ENCODE measurements at regions not wholly inside any gene's neighbourhood (a gene's known extent, or its start where the extent isn't known, plus 50 kb on each side); places are given as distances from the start of the nearest gene placed in this dataset.
"Not testable (repeated sequence)": the region's sequence is repeated elsewhere in the genome, so short reads cannot be mapped to it uniquely, and the experiment has no call there.

DNA sequence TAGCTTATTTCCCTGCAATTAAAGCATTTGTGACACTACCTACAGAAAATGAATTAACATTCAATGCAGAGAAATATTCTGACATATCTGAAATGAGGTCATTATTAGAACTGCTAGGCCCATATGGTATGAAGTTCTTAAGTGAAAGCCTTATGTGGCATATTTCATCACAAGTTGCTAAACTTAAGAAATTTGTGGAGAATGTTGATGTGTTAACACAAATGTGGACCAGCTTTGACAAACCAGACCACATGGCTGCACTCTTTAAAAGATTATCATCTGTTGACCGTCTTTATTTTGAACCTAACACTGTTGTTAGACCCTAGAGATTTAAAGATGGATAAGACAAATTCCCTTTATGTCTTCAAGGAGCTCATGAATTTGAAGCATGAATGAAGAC lies 1024.1 kb downstream of the RPA4 start:
- Histone ChIP-seq H3K9me3 (ENCODE audit: control insufficient read depth in 2 of 2, low read length in 2 of 2) (no peaks in the 10 kb centered on the region), H3K27me3 (ENCODE audit: control insufficient read depth, insufficient read depth, low read length) (no peaks in the 10 kb centered on the region), H3K36me3 (ENCODE audit: control insufficient read depth, insufficient read depth, low read length) (no peaks in the 10 kb centered on the region), H3K27ac (ENCODE audit: insufficient read depth, low read length, poor library complexity, severe bottlenecking) (no peak overlapping the region), H3K4me3 (ENCODE audit: low read depth, low read length) (no peak overlapping the region), H3K4me1 (ENCODE audit: control insufficient read depth, insufficient read depth, low read length, poor library complexity, severe bottlenecking) (no peaks in the 10 kb centered on the region)
- H3K27ac Mint-ChIP-seq = no peak overlapping the region
- H3K4me3 Mint-ChIP-seq = no peak overlapping the region
- H3K27me3 Mint-ChIP-seq = no peaks in the 10 kb centered on the region
- no peak for DNase-seq
- peaks cover 0 to 4% (median 1%) of the 10 kb centered on the region in 7 donors for H3K9me3 Mint-ChIP-seq
- no peaks in the 10 kb centered on the region for H3K36me3 Mint-ChIP-seq
- ATAC-seq (ENCODE audit: low read depth in 2 of 2) = no peak
- H3K4me1 Mint-ChIP-seq = peaks cover 0 to 3% (median 0%) of the 10 kb centered on the region in 4 donors

DNA sequence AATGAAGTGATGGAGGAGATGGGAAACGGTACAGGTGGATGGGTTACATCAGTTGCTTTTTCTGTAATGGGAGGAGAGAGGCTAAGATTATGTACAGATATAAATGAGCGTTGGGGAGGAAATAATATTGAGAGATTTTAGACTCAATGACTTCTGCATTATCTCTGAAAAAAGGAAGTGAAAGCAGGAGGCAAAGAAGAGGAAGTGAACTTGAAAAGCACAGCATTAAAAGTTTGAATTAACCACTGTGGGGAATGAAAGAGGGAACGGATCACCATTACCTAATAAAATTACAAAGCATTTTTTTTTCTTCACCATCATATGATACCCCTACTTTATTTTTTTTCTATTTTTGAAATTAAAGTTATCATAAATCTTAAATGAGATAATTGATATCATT lies 1025.5 kb downstream of the RPA4 start:
- Histone ChIP-seq H3K27ac (ENCODE audit: insufficient read depth, low read length, poor library complexity, severe bottlenecking) (no peak overlapping the region), H3K4me3 (ENCODE audit: low read depth, low read length) (no peak overlapping the region), H3K36me3 (ENCODE audit: control insufficient read depth, insufficient read depth, low read length) (no peaks in the 10 kb centered on the region), H3K4me1 (ENCODE audit: control insufficient read depth, insufficient read depth, low read length, poor library complexity, severe bottlenecking) (no peaks in the 10 kb centered on the region), H3K27me3 (ENCODE audit: control insufficient read depth, insufficient read depth, low read length) (no peaks in the 10 kb centered on the region), H3K9me3 (ENCODE audit: control insufficient read depth in 2 of 2, low read length in 2 of 2) (no peaks in the 10 kb centered on the region)
- Mint-ChIP-seq H3K36me3 (no peaks in the 10 kb centered on the region), H3K4me3 (no peak overlapping the region), H3K9me3 (peaks cover 0 to 7% (median 1%) of the 10 kb centered on the region in 7 donors), H3K27ac (no peak overlapping the region), H3K27me3 (no peaks in the 10 kb centered on the region), H3K4me1 (peaks cover 0 to 3% (median 0%) of the 10 kb centered on the region in 4 donors)
- ATAC-seq (ENCODE audit: low read depth in 2 of 2) (no peak), DNase-seq (no peak)

DNA sequence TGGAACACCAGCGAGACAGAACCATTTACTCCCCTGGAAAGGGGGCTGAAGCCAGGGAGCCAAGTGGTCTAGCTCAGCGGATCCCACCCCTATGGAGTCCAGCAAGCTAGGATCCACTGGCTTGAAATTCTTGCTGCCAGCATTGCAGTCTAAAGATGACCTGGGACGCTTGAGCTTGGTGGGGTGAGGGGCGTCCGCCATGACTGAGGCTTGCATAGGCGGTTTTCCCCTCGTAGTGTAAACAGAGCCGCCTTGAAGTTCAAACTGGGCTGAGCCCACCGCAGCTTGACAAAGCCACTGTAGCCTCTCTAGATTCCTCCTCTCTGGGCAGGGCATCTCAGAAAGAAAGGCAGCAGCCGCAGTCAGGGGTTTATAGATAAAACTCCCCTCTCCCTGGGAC lies 1031.7 kb downstream of the RPA4 start:
- not testable (repeated sequence) for ATAC-seq (ENCODE audit: low read depth in 2 of 2)

DNA sequence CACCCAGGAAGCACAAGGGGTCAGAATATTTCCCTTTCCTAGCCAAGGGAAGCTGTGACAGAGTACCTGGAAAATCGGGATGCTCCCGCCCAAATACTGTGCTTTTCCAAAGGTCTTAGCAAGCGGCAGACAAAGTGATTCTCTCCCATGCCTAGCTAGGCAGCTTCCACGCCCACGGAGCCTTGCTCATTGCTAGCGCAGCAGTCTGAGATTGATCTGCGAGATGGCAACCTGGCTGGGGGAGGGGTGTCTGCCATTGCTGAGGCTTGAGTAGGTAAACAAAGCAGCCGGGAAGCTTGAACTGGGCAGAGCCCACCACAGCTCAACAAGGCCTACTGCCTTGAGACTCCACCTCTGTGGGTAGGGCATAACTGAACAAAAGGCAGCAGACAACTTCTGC lies 1037.5 kb downstream of the RPA4 start:
- DNase-seq; H3K36me3 Mint-ChIP-seq; H3K27me3 ChIP-seq (ENCODE audit: control insufficient read depth, insufficient read depth, low read length); H3K27ac ChIP-seq (ENCODE audit: insufficient read depth, low read length, poor library complexity, severe bottlenecking); H3K27ac Mint-ChIP-seq; H3K27me3 Mint-ChIP-seq; H3K4me3 ChIP-seq (ENCODE audit: low read depth, low read length); H3K4me1 Mint-ChIP-seq; ATAC-seq (ENCODE audit: low read depth in 2 of 2); H3K9me3 ChIP-seq (ENCODE audit: control insufficient read depth in 2 of 2, low read length in 2 of 2); H3K4me3 Mint-ChIP-seq; H3K36me3 ChIP-seq (ENCODE audit: control insufficient read depth, insufficient read depth, low read length); H3K4me1 ChIP-seq (ENCODE audit: control insufficient read depth, insufficient read depth, low read length, poor library complexity, severe bottlenecking): not testable (repeated sequence)
- peaks cover 0 to 11% (median 4%) of the 10 kb centered on the region in 7 donors for H3K9me3 Mint-ChIP-seq

More for the DNA sequence above, 1031.7 kb downstream of the RPA4 start:
- H3K27me3 Mint-ChIP-seq; H3K4me3 Mint-ChIP-seq; H3K4me1 ChIP-seq (ENCODE audit: control insufficient read depth, insufficient read depth, low read length, poor library complexity, severe bottlenecking); H3K4me1 Mint-ChIP-seq; H3K27me3 ChIP-seq (ENCODE audit: control insufficient read depth, insufficient read depth, low read length); H3K4me3 ChIP-seq (ENCODE audit: low read depth, low read length); H3K9me3 ChIP-seq (ENCODE audit: control insufficient read depth in 2 of 2, low read length in 2 of 2); DNase-seq; H3K9me3 Mint-ChIP-seq; H3K27ac Mint-ChIP-seq; H3K27ac ChIP-seq (ENCODE audit: insufficient read depth, low read length, poor library complexity, severe bottlenecking); H3K36me3 Mint-ChIP-seq; H3K36me3 ChIP-seq (ENCODE audit: control insufficient read depth, insufficient read depth, low read length): not testable (repeated sequence)

DNA sequence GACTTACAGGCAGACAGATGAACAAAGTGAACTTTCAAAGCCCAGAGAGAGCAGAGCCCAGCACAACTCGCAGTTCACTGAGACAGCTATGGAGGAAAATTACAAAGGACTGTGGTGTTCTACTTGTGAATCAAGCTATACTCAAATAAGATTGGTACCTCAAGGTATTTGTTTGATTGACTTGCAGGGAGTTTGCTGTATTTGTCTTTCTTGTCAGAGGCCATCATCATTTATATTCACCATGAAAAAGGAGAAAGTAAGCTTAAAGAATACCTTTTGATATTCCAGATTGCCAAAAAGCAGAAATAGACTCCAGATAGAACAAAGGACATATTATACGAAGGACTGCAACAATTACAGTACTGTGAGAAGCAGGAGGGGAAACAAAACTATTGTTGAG lies 1047.9 kb downstream of the RPA4 start:
- Histone ChIP-seq H3K4me1 (ENCODE audit: control insufficient read depth, insufficient read depth, low read length, poor library complexity, severe bottlenecking) (no peaks in the 10 kb centered on the region), H3K9me3 (ENCODE audit: control insufficient read depth in 2 of 2, low read length in 2 of 2) (no peaks in the 10 kb centered on the region), H3K27me3 (ENCODE audit: control insufficient read depth, insufficient read depth, low read length) (no peaks in the 10 kb centered on the region), H3K36me3 (ENCODE audit: control insufficient read depth, insufficient read depth, low read length) (no peaks in the 10 kb centered on the region), H3K4me3 (ENCODE audit: low read depth, low read length) (no peak overlapping the region), H3K27ac (ENCODE audit: insufficient read depth, low read length, poor library complexity, severe bottlenecking) (no peak overlapping the region)
- Mint-ChIP-seq H3K9me3 (peaks cover 0 to 6% (median 0%) of the 10 kb centered on the region in 7 donors), H3K4me3 (no peak overlapping the region), H3K36me3 (no peaks in the 10 kb centered on the region), H3K27me3 (no peaks in the 10 kb centered on the region), H3K27ac (no peak overlapping the region), H3K4me1 (no peaks in the 10 kb centered on the region)
- ATAC-seq (ENCODE audit: low read depth in 2 of 2) = no peak
- no peak for DNase-seq

DNA sequence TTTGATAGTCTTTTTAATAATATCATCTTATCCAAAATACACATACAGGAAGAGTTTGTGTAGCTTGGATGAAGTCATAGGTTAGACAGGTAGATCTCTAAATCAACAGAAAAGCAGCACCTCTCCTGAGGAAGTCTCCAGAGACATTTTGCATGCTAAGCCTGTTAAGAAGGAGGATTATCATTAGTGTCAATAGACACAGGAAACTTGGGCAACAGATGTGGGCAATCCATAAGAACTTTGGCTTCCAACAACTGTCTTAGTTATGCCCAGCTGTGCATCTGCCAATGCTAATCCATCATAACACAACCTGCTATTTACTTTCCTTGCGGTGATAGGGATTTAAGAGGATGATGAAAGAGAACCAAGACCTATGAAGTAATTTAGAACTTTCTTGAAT lies 1052.6 kb downstream of the RPA4 start:
- H3K4me3 Mint-ChIP-seq = no peak overlapping the region

DNA sequence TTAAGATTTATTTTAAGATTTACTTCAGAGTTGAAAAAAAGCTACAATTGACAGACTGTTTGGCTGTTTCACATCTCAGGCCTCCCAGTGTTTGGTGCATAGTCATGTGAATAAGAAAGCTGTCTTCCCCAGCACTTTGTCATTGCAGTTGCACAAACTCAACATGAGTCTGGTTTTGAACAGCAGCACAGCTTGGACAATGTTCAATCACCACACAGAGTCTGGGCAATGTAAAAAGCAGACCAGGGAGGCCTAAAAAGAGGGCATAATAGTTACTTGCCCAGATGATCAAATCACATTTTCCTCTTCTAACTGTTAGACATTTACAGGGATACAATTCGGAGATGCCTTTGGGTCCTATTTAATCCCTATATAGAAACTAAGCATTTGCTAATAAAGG lies 1055.0 kb downstream of the RPA4 start:
- Mint-ChIP-seq H3K4me1 (no peaks in the 10 kb centered on the region), H3K27me3 (no peaks in the 10 kb centered on the region), H3K27ac (no peak overlapping the region)

More for the DNA sequence above, 1052.6 kb downstream of the RPA4 start:
- Mint-ChIP-seq H3K4me1 (no peaks in the 10 kb centered on the region), H3K27ac (no peak overlapping the region), H3K27me3 (no peaks in the 10 kb centered on the region), H3K36me3 (no peaks in the 10 kb centered on the region), H3K9me3 (no peaks in the 10 kb centered on the region)
- no peaks in the 10 kb centered on the region for H3K27me3 ChIP-seq (ENCODE audit: control insufficient read depth, insufficient read depth, low read length)
- H3K9me3 ChIP-seq (ENCODE audit: control insufficient read depth in 2 of 2, low read length in 2 of 2) = no peaks in the 10 kb centered on the region
- no peaks in the 10 kb centered on the region for H3K4me1 ChIP-seq (ENCODE audit: control insufficient read depth, insufficient read depth, low read length, poor library complexity, severe bottlenecking)
- DNase-seq (no peak), ATAC-seq (ENCODE audit: low read depth in 2 of 2) (no peak)
- H3K4me3 ChIP-seq (ENCODE audit: low read depth, low read length) = no peak overlapping the region
- no peaks in the 10 kb centered on the region for H3K36me3 ChIP-seq (ENCODE audit: control insufficient read depth, insufficient read depth, low read length)
- H3K27ac ChIP-seq (ENCODE audit: insufficient read depth, low read length, poor library complexity, severe bottlenecking) = no peak overlapping the region

DNA sequence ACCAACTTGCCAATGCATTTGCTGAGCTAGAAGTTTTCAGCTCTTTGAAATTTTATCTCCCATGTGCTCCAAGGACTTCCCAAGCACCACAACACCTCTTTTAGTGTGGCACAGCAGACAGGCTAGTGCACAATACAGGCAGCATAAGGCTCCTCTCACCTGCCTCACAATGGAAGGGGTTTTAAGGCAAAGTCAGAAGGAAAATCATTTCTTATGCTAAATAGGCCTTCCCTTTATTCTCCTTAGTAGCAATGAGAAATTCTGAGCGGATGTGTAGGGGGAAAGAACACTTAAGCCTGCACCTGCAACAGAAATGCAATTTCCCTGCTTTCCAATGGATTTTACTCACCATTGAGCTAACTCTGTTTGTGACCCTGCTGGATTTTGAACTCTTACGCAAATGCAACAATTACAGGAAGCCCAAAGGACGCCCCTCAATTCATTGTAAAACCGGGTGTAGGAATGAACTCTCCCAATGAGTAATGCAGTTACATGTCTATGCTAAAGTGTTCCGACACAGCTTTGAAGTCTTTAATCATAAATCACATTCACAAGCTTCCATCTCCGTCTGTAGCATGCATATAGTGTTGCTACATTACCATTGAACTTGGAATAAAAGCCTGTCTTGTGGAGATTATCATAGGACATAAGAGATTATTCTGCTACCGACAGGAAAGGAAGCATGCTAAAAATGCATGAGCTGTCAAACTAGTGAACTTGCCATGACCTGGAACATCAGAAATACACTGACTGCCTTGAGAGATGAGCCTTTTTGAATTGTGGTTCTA lies 1084.9 kb downstream of the RPA4 start:
- ATAC-seq (ENCODE audit: low read depth in 2 of 2) (no peak), DNase-seq (no peak)
- H3K4me3 ChIP-seq (ENCODE audit: low read depth, low read length) = no peak overlapping the region
- Mint-ChIP-seq H3K36me3 (no peaks in the 10 kb centered on the region), H3K27me3 (no peaks in the 10 kb centered on the region), H3K9me3 (peaks cover 0 to 2% (median 0%) of the 10 kb centered on the region in 7 donors), H3K4me1 (no peaks in the 10 kb centered on the region), H3K27ac (no peak overlapping the region), H3K4me3 (no peak overlapping the region)
- no peaks in the 10 kb centered on the region for H3K27me3 ChIP-seq (ENCODE audit: control insufficient read depth, insufficient read depth, low read length)
- H3K4me1 ChIP-seq (ENCODE audit: control insufficient read depth, insufficient read depth, low read length, poor library complexity, severe bottlenecking) = no peaks in the 10 kb centered on the region
- H3K36me3 ChIP-seq (ENCODE audit: control insufficient read depth, insufficient read depth, low read length) = no peaks in the 10 kb centered on the region
- H3K9me3 ChIP-seq (ENCODE audit: control insufficient read depth in 2 of 2, low read length in 2 of 2) = no peaks in the 10 kb centered on the region
- no peak overlapping the region for H3K27ac ChIP-seq (ENCODE audit: insufficient read depth, low read length, poor library complexity, severe bottlenecking)

More for the DNA sequence above, 1055.0 kb downstream of the RPA4 start:
- no peaks in the 10 kb centered on the region for H3K27me3 ChIP-seq (ENCODE audit: control insufficient read depth, insufficient read depth, low read length)
- no peak overlapping the region for H3K4me3 Mint-ChIP-seq
- no peaks in the 10 kb centered on the region for H3K36me3 ChIP-seq (ENCODE audit: control insufficient read depth, insufficient read depth, low read length)
- H3K27ac ChIP-seq (ENCODE audit: insufficient read depth, low read length, poor library complexity, severe bottlenecking) = no peak overlapping the region
- DNase-seq (no peak), ATAC-seq (ENCODE audit: low read depth in 2 of 2) (no peak)
- H3K4me1 ChIP-seq (ENCODE audit: control insufficient read depth, insufficient read depth, low read length, poor library complexity, severe bottlenecking) = no peaks in the 10 kb centered on the region
- no peaks in the 10 kb centered on the region for H3K9me3 ChIP-seq (ENCODE audit: control insufficient read depth in 2 of 2, low read length in 2 of 2)
- no peak overlapping the region for H3K4me3 ChIP-seq (ENCODE audit: low read depth, low read length)
- no peaks in the 10 kb centered on the region for H3K36me3 Mint-ChIP-seq
- peaks cover 0 to 3% (median 0%) of the 10 kb centered on the region in 7 donors for H3K9me3 Mint-ChIP-seq

Data from CD4-positive, CD25-positive, alpha-beta regulatory T cell (primary cell).